Hepatocyte (in vitro differentiated cells): ENCODE measurements at regions not wholly inside any gene's neighbourhood (a gene's known extent, or its start where the extent isn't known, plus 50 kb on each side); places are given as distances from the start of the nearest gene placed in this dataset.

Experiments
- CTCF ChIP-seq: fragments of 200-600 bp; sonication (generic); IDR thresholded peaks from 2 replicates; pipeline ENCODE4 v1.5.1; 2016; ENCODE audit warnings: antibody characterized with exemption, mild to moderate bottlenecking; ENCODE audit not compliant: poor library complexity
- EZH2 ChIP-seq: fragments of 200-600 bp; sonication (generic); IDR thresholded peaks from 2 replicates; pipeline ENCODE4 v1.6.1; 2016; ENCODE audit warnings: antibody characterized with exemption, mild to moderate bottlenecking, borderline replicate concordance

- no peak for TF ChIP-seq CTCF
- TF ChIP-seq EZH2: no peak
These were observed 602.8 kb downstream of the RPS29 start for GRCh38 chr14:48983351-48983888.
